Heart left ventricle (tissue), 13 donors: ENCODE measurements at regions not wholly inside any gene's neighbourhood (a gene's known extent, or its start where the extent isn't known, plus 50 kb on each side); places are given as distances from the start of the nearest gene placed in this dataset.

ENCODE experiments used
- CTCF ChIP-seq, 12 donors: fragments of 200-600 bp; sonication (generic) in 4 of 12; IDR thresholded peaks; one replicate each; pipeline versions ENCODE4 v1.5.0 to v1.8.0; 2018 to 2022; ENCODE audit warnings: antibody characterized with exemption in 12 of 12, mild to moderate bottlenecking in 5 of 12
- POLR2A ChIP-seq, 2 donors: fragments of 450-650 bp; IDR thresholded peaks; one replicate each; pipeline ENCODE4 v1.6.1; 2017; ENCODE audit warnings: antibody characterized with exemption in 2 of 2, mild to moderate bottlenecking in 2 of 2, moderate library complexity in 2 of 2
- donor health status: ischemic (EF 13 %, LVEDD 7.1; RV severe dilation, severe dysfunction).
- donor health status: DM: no; HTN: yes; CAD: no.
- donor health status: DM: no; HTN: no; CAD: no.
- donor health status: ischemic (EF 25% LVEDD 6.9; RV normal size, moderate dysfunction).
- donor health status: ischemic (EF 25% LVEDD 5.7; RV mildly dilated, moderate dysfunction).
- donor health status: ischemic (EF 35%, LVEDD 5.7; RV mildly dilated, moderate dysfunction).
- donor health status: nonischemic (EF 11% LVEDD 7.7; RV severe dilation, severe dysfunction).
- donor health status: DM: yes; HTN: yes; CAD: no.
- donor health status: PGD.
- donor health status: ischemic (EF 29% LVEDD 5.4; RV normal size, mild dysfunction).
- donor health status: nonischemic (EF 23%, LVEDD 6.1; RV moderate dilation, normal function).

- TF ChIP-seq CTCF (IDR thresholded peaks at IDR 0.05) (no peak), POLR2A (IDR thresholded peaks at IDR 0.05) (no peak)
These were observed 673.8 kb upstream of the HS3ST5 start for GRCh38 chr6:115016593-115016992.
